IPS DF 19.7 (cell line): ENCODE measurements at regions not wholly inside any gene's neighbourhood (a gene's known extent, or its start where the extent isn't known, plus 50 kb on each side); places are given as distances from the start of the nearest gene placed in this dataset.

Experiments
- DNase-seq: peaks from one replicate; pipeline ENCODE4 v3.0.0-alpha.2; 2013; ENCODE audit warnings: low read depth, low spot score

GRCh38 chr1:177585302-177586220 lies 384.3 kb downstream of the SEC16B start:
- no peak for DNase-seq

DNA sequence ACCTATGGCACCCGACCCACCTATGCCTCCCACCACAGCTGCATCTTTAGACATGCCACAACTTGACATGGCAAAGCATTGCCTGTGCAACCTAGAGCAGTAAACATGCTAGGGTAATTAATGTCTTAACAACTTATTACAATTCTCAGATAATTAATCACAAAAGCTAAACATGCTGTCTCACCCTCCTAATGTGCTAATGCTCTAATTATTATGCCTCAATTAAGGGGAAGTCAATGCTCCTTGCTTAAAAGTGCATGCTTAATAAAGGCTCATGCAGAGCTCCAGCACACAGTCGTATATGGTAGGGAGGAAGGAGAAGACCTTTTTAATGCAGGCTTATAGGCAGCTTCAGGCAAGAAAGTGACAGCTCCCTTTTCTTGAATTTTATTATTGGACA lies 396.0 kb downstream of the SEC16B start:
- DNase-seq: no peak

- DNase-seq: no peak
These were observed 398.3 kb downstream of the SEC16B start for GRCh38 chr1:177571485-177572076.

GRCh38 chr1:177571076-177571475 lies 398.8 kb downstream of the SEC16B start:
- DNase-seq: no peak

DNA sequence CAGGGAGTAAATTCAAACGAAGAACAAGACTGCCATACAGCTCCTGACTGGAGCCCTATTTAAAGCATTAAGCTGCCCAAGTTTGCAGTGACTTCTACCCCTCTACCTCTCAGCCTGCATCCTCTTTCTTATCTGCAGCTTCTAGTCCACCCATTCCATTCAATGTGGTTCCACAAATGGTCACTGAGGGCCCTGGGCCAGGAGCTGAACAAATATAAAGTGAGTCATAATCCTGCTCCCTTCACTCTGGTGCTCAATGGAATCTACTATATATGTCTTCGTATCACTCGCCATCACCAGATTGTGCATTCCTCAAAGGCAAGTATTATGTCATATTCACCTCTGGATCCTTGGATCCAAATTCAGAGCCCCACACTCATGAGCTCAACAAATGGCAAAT lies 398.7 kb downstream of the BRINP2 start:
- DNase-seq: no peak

DNA sequence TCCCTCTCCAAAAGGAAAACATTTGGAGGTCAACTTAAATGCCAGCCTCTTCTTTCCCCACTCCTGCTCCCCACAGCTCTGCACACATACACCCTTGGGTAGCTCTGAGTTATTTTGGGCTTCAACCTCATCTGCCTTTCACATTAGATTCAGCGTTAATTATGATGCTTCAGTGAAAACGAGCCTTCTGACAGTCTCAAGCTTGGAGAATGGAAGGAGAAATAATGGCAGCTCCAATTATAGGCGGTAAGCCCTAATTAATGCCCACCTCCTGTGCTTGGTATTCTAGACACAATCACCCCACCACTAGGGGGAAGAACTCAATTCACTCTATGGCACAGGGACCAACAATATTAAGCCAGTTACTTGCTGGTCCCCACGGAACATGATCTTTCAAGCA lies 397.9 kb downstream of the BRINP2 start:
- DNase-seq: no peak

DNA sequence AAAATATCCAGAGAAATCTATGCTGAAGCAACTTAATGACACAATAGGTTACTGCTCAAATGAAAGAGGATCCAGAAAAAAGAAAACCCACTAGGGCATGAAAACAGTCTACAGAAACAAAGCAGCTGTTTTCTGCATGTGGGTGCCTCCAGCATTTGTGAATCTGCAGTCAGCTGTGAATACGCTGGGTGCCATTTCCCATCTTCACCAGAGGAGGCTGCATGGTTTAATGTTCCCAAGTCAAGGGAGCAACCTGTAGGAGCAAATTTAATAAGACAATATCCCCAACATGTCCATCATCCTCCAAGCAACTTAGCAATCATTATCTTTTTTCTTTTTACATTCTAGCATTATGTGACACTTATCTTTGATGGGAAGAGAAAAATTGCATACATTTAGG lies 396.6 kb downstream of the BRINP2 start:
- no peak for DNase-seq

- no peak for DNase-seq
These were observed 395.7 kb downstream of the BRINP2 start for GRCh38 chr1:177566495-177566894.

GRCh38 chr1:177561436-177561835 lies 390.7 kb downstream of the BRINP2 start:
- DNase-seq: no peak

DNA sequence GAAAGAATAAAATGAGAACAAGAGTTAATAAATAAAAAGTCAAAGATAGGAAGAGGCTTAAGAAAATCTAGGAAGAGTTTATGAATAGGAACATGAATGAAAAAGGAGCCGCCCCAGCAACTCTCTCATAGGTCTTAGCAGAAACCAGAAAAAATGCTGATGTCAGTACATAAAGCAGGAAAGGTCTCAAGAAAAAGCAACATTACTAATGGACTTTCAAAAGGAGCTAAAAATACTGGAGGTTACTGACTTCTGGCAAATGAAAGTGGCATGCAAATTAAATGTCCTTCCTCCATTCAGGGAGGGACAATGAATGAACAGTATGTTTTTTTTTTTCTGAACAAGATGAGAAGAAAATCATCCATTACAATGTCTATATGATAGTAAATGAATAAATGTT lies 387.6 kb downstream of the BRINP2 start:
- no peak for DNase-seq

DNA sequence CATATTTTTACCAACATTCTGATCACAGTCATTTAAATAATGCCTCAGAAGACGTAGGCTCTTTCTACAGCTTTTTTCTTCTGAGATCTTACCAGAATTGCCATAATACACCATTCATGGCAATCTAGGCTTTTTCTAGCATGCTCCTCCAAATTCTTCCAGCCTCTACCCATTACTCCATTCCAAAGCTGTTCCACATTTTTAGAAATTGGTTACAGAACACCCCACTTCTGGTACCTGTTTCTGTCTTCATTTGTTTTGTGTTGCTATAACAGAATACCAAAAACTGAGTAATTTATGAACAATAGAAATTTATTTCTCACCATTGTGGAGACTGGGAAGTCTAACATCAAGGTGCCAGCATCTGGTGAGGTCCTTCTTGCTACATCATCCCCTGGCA lies 385.4 kb downstream of the BRINP2 start:
- no peak for DNase-seq

- no peak for DNase-seq
These were observed 376.4 kb downstream of the BRINP2 start for GRCh38 chr1:177547200-177547599.

DNA sequence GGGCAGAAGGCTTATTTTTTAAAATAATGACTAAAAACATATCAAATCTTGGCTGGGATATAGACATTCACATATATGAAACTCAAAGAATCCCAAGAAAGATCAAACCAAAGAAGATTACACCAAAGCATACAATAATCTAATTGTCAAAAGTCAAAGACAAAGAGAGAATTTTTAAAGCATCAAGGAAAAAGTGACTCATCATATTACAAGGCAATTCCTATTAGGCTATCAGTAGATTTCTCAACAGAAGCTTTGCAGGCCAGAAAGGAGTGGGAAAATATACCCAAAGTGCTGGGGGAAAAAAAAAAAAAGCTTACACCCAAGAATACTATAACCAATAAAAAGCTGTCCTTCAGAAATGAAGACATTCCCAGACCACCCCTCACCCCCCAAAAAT lies 375.6 kb downstream of the BRINP2 start:
- no peak for DNase-seq

- DNase-seq: no peak
These were observed 355.4 kb downstream of the BRINP2 start for GRCh38 chr1:177526201-177526600.

DNA sequence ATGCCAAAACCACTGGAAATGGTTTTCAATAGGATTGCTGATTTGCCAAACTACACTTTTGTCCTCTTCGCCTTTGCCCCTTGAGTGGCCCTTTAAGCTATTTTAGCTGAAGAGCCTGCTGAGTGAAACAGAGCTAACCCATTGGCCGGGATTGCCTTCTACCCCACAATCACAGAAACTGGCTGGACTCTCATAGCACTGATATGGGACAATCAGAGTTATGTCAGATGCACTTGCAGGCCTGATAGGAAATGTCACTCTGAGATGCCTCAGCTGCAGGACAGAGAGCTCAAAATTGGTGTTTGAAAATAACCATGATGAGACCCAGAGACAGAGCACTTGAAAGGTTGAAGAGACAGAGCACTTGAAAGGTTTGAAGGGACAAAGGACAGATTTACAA lies 354.4 kb downstream of the BRINP2 start:
- DNase-seq: no peak

GRCh38 chr1:177517546-177517945 lies 346.8 kb downstream of the BRINP2 start:
- no peak for DNase-seq

GRCh38 chr1:177514207-177514606 lies 343.4 kb downstream of the BRINP2 start:
- no peak for DNase-seq

- no peak for DNase-seq
These were observed 340.3 kb downstream of the BRINP2 start for GRCh38 chr1:177511036-177511435.

- DNase-seq: no peak
These were observed 335.3 kb downstream of the BRINP2 start for GRCh38 chr1:177505905-177506590.

- no peak for DNase-seq
These were observed 325.1 kb downstream of the BRINP2 start for GRCh38 chr1:177495878-177496277.

GRCh38 chr1:177490786-177491185 lies 320.0 kb downstream of the BRINP2 start:
- no peak for DNase-seq

GRCh38 chr1:177490036-177490639 lies 319.4 kb downstream of the BRINP2 start:
- no peak for DNase-seq
